C4-2B (cell line): ENCODE measurements at regions not wholly inside any gene's neighbourhood (a gene's known extent, or its start where the extent isn't known, plus 50 kb on each side); places are given as distances from the start of the nearest gene placed in this dataset.
A peak's percentile ranks its signal among the peaks of the same experiment; 100 is the strongest.

ENCODE experiments used
- H3K27ac ChIP-seq: fragments of 450-650 bp; 2 replicates; pipeline ENCODE4 v1.5.1; 2017
- ZFX ChIP-seq: fragments of 450-650 bp; IDR thresholded peaks from 2 replicates; pipeline ENCODE4 v1.6.1; 2017
- TF ChIP-seq, protein P1 (sequence below): fragments of 450-650 bp; conservative IDR thresholded peaks from 2 replicates; pipeline ENCODE4 v1.5.1; 2017; ENCODE audit warnings: mild to moderate bottlenecking

- TF ChIP-seq, protein P1, sequence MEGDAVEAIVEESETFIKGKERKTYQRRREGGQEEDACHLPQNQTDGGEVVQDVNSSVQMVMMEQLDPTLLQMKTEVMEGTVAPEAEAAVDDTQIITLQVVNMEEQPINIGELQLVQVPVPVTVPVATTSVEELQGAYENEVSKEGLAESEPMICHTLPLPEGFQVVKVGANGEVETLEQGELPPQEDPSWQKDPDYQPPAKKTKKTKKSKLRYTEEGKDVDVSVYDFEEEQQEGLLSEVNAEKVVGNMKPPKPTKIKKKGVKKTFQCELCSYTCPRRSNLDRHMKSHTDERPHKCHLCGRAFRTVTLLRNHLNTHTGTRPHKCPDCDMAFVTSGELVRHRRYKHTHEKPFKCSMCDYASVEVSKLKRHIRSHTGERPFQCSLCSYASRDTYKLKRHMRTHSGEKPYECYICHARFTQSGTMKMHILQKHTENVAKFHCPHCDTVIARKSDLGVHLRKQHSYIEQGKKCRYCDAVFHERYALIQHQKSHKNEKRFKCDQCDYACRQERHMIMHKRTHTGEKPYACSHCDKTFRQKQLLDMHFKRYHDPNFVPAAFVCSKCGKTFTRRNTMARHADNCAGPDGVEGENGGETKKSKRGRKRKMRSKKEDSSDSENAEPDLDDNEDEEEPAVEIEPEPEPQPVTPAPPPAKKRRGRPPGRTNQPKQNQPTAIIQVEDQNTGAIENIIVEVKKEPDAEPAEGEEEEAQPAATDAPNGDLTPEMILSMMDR, result no peak
- TF ChIP-seq ZFX, result no peak
- no peak overlapping the region for H3K27ac ChIP-seq
Measured at GRCh38 chr20:22245139-22245538, 339.2 kb downstream of the FOXA2 start.

GRCh38 chr20:22243067-22243466 lies 341.3 kb downstream of the FOXA2 start:
- TF ChIP-seq, protein P1, result no peak
- no peak for TF ChIP-seq ZFX

DNA sequence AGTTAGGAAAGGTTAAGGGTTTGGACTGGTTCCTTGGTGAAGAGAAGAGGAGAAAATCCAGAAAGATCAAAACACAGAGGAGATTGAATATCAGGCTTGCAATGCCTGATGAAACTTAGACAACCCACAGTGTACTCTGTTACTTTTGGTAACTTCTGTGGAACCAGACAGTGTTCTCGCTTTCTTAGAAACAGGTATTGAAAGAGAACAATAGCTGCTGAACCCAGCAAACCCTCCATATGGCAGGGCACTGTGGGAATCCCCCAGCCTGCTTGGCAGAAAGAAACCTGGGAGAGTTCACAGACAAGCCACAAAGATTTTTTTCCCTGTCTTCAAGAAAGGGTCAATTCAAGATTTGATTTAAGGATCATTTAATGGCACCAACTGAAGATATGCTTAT lies 342.8 kb downstream of the FOXA2 start:
- no peak for TF ChIP-seq ZFX
- TF ChIP-seq, protein P1, result no peak
- H3K27ac ChIP-seq, result no peak overlapping the region

More at GRCh38 chr20:22243067-22243466, 341.3 kb downstream of the FOXA2 start:
- no peak overlapping the region for H3K27ac ChIP-seq

GRCh38 chr20:22232923-22233322 lies 351.4 kb downstream of the FOXA2 start:
- no peak for TF ChIP-seq ZFX
- TF ChIP-seq, protein P1, result no peak
- H3K27ac ChIP-seq, result no peak overlapping the region

DNA sequence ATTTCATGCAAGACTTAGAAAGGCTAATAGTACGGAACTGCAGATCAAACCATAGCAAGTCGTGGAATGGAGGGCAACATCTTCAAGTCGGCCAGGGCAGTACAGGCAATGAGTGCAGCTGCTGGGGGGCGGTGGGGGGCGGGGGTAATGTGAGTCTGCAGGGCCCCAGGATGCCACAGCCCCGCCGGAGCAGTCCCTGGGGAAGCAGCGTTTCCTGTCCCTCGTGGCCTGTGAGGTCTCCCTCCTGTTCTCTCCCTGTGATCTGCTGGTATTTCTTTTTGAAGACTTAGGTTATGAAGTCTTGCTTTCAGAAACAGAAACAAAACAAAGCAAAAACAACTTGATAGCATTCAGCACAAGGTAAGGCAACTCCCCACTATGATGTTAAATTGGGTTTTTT lies 351.9 kb downstream of the FOXA2 start:
- no peak for TF ChIP-seq ZFX
- TF ChIP-seq, protein P1, result no peak
- no peak overlapping the region for H3K27ac ChIP-seq

GRCh38 chr20:22226849-22227700 lies 357.3 kb downstream of the FOXA2 start:
- TF ChIP-seq ZFX, result no peak
- TF ChIP-seq, protein P1, result no peak

GRCh38 chr20:22223236-22223635 lies 361.1 kb downstream of the FOXA2 start:
- H3K27ac ChIP-seq, result peak overlapping the region; percentile 50
- no peak for TF ChIP-seq ZFX
- TF ChIP-seq, protein P1, result no peak

More at GRCh38 chr20:22226849-22227700, 357.3 kb downstream of the FOXA2 start:
- no peak overlapping the region for H3K27ac ChIP-seq
